Type B pancreatic cell (in vitro differentiated cells): ENCODE measurements at regions not wholly inside any gene's neighbourhood (a gene's known extent, or its start where the extent isn't known, plus 50 kb on each side); places are given as distances from the start of the nearest gene placed in this dataset.

Experiments used
- DNase-seq: peaks from one replicate; pipeline ENCODE4 v3.0.0; 2021; ENCODE audit warnings: mixed read lengths; ENCODE audit not compliant: unreplicated experiment; ENCODE audit errors: extremely low spot score
- H3K27ac Mint-ChIP-seq: 2 replicates; pipeline ENCODE4 v1.8.0; 2021; ENCODE audit warnings: mild to moderate bottlenecking, mixed read lengths
- H3K27me3 Mint-ChIP-seq: 2 replicates; pipeline ENCODE4 v1.8.0; 2021; ENCODE audit warnings: mixed read lengths
- H3K36me3 Mint-ChIP-seq: 2 replicates; pipeline ENCODE4 v1.8.0; 2021; ENCODE audit warnings: mixed read lengths
- H3K4me1 Mint-ChIP-seq: one replicate; pipeline ENCODE4 v1.8.0; 2021; ENCODE audit warnings: mixed read lengths; ENCODE audit not compliant: unreplicated experiment
- H3K4me3 Mint-ChIP-seq: 2 replicates; pipeline ENCODE4 v1.8.0; 2021; ENCODE audit warnings: mild to moderate bottlenecking, mixed read lengths
- H3K9me3 Mint-ChIP-seq: 2 replicates; pipeline ENCODE4 v1.8.0; 2021; ENCODE audit warnings: mixed read lengths
- TF ChIP-seq, protein P1 (sequence below): fragments of 200-600 bp; sonication (generic); conservative IDR thresholded peaks from 2 replicates; pipeline ENCODE4 v1.5.0; 2021; ENCODE audit warnings: antibody characterized with exemption, mild to moderate bottlenecking

DNA sequence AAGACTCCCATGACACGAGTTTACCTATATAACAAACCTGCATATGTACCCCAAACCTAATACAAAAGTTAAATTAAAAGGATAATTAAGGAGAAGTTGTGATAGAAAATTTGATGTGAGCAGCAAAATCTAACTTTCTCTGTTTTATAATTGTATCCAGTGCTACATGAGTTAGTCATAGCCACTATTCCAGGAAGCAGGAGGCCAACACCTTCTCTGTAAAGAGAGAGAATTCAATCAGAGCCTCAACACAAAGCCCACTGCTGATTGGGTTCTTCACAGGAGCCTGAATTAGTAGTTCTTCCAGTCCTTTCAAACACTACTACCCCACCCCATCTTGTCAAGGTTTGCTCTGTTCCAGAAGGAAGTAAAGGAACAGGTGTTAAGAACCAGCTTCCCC lies 84.2 kb downstream of the BLID start:
- TF ChIP-seq, protein P1, sequence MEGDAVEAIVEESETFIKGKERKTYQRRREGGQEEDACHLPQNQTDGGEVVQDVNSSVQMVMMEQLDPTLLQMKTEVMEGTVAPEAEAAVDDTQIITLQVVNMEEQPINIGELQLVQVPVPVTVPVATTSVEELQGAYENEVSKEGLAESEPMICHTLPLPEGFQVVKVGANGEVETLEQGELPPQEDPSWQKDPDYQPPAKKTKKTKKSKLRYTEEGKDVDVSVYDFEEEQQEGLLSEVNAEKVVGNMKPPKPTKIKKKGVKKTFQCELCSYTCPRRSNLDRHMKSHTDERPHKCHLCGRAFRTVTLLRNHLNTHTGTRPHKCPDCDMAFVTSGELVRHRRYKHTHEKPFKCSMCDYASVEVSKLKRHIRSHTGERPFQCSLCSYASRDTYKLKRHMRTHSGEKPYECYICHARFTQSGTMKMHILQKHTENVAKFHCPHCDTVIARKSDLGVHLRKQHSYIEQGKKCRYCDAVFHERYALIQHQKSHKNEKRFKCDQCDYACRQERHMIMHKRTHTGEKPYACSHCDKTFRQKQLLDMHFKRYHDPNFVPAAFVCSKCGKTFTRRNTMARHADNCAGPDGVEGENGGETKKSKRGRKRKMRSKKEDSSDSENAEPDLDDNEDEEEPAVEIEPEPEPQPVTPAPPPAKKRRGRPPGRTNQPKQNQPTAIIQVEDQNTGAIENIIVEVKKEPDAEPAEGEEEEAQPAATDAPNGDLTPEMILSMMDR, result no peak
- no peaks in the 10 kb centered on the region for H3K36me3 Mint-ChIP-seq
- DNase-seq, result no peak
- H3K27me3 Mint-ChIP-seq, result no peaks in the 10 kb centered on the region
- no peak overlapping the region for H3K4me3 Mint-ChIP-seq
- H3K9me3 Mint-ChIP-seq, result no peaks in the 10 kb centered on the region
- no peak overlapping the region for H3K27ac Mint-ChIP-seq
- peaks cover 23% of the 10 kb centered on the region for H3K4me1 Mint-ChIP-seq

DNA sequence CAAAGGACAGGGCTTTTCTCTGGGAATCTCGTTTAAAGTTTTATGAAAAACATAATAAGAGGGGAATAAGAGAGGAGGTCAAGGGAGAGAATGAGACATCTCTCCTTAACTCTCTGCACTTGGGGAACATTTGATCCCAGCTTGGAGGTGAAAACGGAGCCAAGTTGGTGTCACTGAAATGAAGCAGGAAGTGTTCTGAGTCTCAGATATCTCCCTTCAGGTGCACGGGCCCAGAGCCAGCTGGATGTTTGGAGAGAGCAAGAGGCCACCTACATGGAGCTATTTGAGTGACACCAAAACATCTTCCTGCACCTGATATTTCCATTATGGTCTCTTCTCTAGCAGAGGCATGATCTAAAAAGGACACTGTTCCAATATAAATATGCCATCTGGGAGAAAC lies 85.7 kb downstream of the BLID start:
- TF ChIP-seq, protein P1, result no peak
- Mint-ChIP-seq H3K9me3 (no peaks in the 10 kb centered on the region), H3K4me3 (no peak overlapping the region), H3K36me3 (no peaks in the 10 kb centered on the region), H3K4me1 (peaks cover 14% of the 10 kb centered on the region), H3K27ac (no peak overlapping the region), H3K27me3 (no peaks in the 10 kb centered on the region)
- no peak for DNase-seq

DNA sequence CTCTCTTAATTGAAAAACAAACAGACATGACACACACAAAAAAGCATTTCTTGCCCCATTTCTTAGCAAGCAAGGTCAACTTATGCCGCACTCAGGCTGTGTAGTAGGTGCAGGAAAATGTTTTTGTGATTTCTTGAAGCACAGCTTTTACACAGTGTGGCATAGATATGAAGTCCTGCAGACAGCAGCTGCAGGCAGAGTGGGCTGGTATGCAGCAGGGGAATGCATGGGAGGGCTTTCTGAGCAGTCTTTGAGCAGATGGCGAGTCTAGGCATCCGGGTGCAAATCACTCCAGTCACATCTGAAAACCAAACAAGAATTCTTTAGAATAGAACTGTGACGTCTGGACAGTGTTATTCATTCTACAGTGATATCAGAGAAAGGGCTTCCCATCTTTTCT lies 87.5 kb downstream of the BLID start:
- no peaks in the 10 kb centered on the region for H3K9me3 Mint-ChIP-seq
- H3K4me3 Mint-ChIP-seq, result no peak overlapping the region
- H3K4me1 Mint-ChIP-seq, result peaks cover 12% of the 10 kb centered on the region
- H3K27ac Mint-ChIP-seq, result no peak overlapping the region
- DNase-seq, result no peak
- no peaks in the 10 kb centered on the region for H3K27me3 Mint-ChIP-seq
- TF ChIP-seq, protein P1, result no peak
- no peaks in the 10 kb centered on the region for H3K36me3 Mint-ChIP-seq

DNA sequence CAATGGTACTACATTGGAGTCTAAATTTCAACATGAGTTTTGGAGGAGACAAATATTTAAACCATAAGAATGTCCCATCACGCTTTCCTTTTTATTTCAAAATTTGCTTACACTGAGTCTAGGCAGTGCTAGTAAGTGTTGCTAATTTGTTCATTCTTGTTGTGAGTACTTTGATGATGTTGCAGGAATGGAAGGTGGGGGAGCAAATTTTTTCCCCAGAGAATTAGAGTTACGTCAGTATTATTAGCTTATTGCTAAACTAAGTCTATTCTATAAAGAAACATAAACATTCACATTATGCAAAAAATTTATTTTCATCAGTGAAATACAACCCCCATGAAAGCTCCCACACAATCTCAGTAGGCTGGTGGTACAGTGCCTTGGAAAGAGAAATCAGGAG lies 88.0 kb downstream of the BLID start:
- Mint-ChIP-seq H3K27me3 (no peaks in the 10 kb centered on the region), H3K27ac (no peak overlapping the region), H3K9me3 (no peaks in the 10 kb centered on the region), H3K4me1 (peaks cover 12% of the 10 kb centered on the region), H3K36me3 (no peaks in the 10 kb centered on the region), H3K4me3 (no peak overlapping the region)
- TF ChIP-seq, protein P1, result no peak
- no peak for DNase-seq

DNA sequence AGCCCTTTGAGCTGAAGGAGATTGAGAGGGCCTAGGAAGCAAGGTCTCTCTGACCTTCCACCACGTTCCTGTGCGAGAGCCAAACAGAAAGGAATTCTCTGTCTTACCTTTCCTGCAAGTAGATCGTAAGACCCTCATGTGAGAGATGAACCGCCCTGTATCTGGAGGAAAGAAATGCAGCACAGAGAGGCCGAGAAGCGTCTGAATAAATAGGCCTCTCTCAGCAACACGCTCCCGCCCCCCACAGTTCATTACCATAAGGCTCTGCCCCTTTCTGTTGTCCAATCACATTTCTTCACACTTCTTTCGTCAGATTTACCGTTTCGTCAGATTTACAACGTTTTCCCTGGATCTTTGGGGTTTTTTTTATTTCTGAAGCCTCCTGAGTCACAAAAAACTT lies 90.3 kb downstream of the BLID start:
- Mint-ChIP-seq H3K9me3 (no peaks in the 10 kb centered on the region), H3K36me3 (no peaks in the 10 kb centered on the region), H3K27me3 (no peaks in the 10 kb centered on the region), H3K4me3 (no peak overlapping the region), H3K4me1 (peaks cover 23% of the 10 kb centered on the region), H3K27ac (no peak overlapping the region)
- DNase-seq, result no peak
- TF ChIP-seq, protein P1, result no peak

DNA sequence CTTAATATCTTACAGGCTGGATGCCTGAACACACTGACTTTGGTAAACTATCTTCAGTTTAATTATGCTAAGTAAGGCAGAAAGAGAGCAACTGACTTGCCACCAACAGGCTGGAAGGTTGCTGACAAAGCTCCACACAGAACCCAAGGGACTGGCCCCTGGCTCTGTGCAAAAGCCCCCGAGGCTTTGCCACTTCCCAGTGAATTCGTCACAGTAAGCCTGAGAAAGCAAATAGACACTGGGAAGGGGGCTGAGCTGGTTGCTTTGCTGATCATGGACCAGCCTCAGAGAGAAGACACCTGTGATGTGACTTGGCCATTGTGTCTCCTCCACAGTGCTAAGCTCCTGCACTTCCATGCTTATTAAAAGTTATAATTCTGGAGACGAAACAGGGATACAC lies 91.7 kb downstream of the BLID start:
- no peak for DNase-seq
- TF ChIP-seq, protein P1, result no peak
- Mint-ChIP-seq H3K27me3 (no peaks in the 10 kb centered on the region), H3K9me3 (no peaks in the 10 kb centered on the region), H3K4me1 (peaks cover 23% of the 10 kb centered on the region), H3K27ac (no peak overlapping the region), H3K4me3 (no peak overlapping the region), H3K36me3 (no peaks in the 10 kb centered on the region)
